ENCODE measurements at regions not wholly inside any gene's neighbourhood (a gene's known extent, or its start where the extent isn't known, plus 50 kb on each side); places are given as distances from the start of the nearest gene placed in this dataset.

DNA sequence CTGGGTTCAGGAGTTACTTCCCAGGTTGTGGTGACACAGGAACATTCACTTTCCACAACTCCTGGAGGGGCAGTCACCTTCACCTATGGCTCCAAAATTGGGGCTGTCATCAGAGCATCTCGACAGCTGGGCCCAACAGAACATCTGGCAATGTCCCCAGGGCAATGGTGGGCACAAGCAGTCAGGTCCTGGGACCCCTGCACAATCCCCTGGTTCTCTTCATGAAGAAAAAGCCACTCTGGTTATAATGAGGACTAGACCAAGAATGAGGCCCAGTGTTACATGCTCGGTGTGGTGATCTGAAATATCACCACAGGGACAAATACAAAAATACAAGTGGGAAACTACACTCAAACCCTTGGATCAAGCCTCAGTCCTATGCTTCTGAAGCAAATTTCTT lies 89.0 kb upstream of the VPREB1 start:
- Histone ChIP-seq H3K4me1 (no peaks in the 10 kb centered on the region), H3K36me3 (no peaks in the 10 kb centered on the region), H3K27ac (no peak overlapping the region), H3K27me3 (peaks cover 0 to 2% (median 0%) of the 10 kb centered on the region in 3 donors), H3K9me3 (no peaks in the 10 kb centered on the region), H3K4me3 (no peak overlapping the region)
- TF ChIP-seq POLR2A (IDR thresholded peaks at IDR 0.05) (no peak), POLR2AphosphoS5 (IDR thresholded peaks at IDR 0.05) (no peak), EP300 (IDR thresholded peaks at IDR 0.05) (no peak)
- TF ChIP-seq, protein P1, sequence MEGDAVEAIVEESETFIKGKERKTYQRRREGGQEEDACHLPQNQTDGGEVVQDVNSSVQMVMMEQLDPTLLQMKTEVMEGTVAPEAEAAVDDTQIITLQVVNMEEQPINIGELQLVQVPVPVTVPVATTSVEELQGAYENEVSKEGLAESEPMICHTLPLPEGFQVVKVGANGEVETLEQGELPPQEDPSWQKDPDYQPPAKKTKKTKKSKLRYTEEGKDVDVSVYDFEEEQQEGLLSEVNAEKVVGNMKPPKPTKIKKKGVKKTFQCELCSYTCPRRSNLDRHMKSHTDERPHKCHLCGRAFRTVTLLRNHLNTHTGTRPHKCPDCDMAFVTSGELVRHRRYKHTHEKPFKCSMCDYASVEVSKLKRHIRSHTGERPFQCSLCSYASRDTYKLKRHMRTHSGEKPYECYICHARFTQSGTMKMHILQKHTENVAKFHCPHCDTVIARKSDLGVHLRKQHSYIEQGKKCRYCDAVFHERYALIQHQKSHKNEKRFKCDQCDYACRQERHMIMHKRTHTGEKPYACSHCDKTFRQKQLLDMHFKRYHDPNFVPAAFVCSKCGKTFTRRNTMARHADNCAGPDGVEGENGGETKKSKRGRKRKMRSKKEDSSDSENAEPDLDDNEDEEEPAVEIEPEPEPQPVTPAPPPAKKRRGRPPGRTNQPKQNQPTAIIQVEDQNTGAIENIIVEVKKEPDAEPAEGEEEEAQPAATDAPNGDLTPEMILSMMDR (IDR thresholded peaks at IDR 0.05) = no peak
- intact Hi-C loops (cut with DNase I) = no loop called here
- no peak for DNase-seq
- WGBS, 2 donors = 54 to 77% methylated on average over 2 of the region's 2 CpGs

DNA sequence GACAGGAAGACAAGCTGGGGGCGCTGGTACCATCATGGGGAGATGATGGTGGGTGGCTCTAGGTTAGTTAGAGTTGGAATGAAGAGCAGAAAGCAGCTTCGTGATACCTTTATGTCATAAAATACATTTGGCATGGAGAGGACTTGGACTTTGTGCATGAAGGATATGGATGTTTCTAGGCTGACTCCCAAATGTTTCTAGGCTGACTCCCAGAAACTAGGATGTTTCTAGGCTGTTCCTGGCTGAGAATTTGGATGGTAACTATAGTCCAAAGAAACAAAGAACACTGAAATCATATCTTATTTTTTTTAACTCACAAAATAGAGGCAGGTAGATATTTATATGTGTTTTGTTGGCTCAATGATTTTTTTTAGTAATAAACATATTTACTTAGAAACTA lies 89.4 kb upstream of the VPREB1 start:
- H3K27me3 ChIP-seq = peaks cover 0 to 6% (median 0%) of the 10 kb centered on the region in 3 donors
- no peak for TF ChIP-seq POLR2A (IDR thresholded peaks at IDR 0.05)
- no peak for TF ChIP-seq EP300 (IDR thresholded peaks at IDR 0.05)
- no peak for TF ChIP-seq POLR2AphosphoS5 (IDR thresholded peaks at IDR 0.05)
- TF ChIP-seq, protein P1 (IDR thresholded peaks at IDR 0.05) = no peak
- H3K9me3 ChIP-seq = no peaks in the 10 kb centered on the region
- DNase-seq = no peak
- no peak overlapping the region for H3K4me3 ChIP-seq
- H3K4me1 ChIP-seq = no peaks in the 10 kb centered on the region
- H3K36me3 ChIP-seq = no peaks in the 10 kb centered on the region
- intact Hi-C loops (cut with DNase I) = no loop called here
- 25 to 56% methylated on average over 2 of the region's 2 CpGs for WGBS, 2 donors
- peak overlapping the region in 1 of 4 donors; percentile 5 for H3K27ac ChIP-seq

DNA sequence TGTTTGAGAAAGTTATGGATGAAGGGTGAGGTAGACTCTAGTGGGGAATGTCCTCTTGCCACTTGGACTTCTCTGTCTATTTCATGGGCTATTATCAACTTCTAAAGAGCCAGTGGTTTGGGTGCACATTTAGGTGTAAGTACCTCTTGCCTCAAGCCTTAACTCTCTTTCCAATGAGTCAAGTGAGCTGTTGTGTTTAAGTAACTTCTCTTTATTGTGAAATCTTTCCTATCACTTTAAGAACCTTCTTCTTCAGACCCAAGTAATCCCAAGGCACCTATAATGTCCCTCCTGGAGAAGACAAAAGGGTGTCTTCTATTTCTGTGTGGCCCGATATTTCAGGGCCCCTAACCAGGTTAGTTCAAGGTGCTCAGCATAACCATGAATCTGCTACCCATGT lies 90.5 kb upstream of the VPREB1 start:
- Histone ChIP-seq H3K4me3 (no peak overlapping the region), H3K27ac (no peak overlapping the region), H3K27me3 (peaks cover 0 to 10% (median 0%) of the 10 kb centered on the region in 3 donors), H3K36me3 (no peaks in the 10 kb centered on the region), H3K4me1 (no peaks in the 10 kb centered on the region), H3K9me3 (no peaks in the 10 kb centered on the region)
- DNase-seq = no peak
- intact Hi-C loops (cut with DNase I) = no loop called here
- TF ChIP-seq EP300 (IDR thresholded peaks at IDR 0.05) (no peak), POLR2A (IDR thresholded peaks at IDR 0.05) (no peak), POLR2AphosphoS5 (IDR thresholded peaks at IDR 0.05) (no peak)
- TF ChIP-seq, protein P1 (IDR thresholded peaks at IDR 0.05) = no peak
- WGBS, 2 donors = 81 to 88% methylated on average over 1 of the region's 1 CpG

DNA sequence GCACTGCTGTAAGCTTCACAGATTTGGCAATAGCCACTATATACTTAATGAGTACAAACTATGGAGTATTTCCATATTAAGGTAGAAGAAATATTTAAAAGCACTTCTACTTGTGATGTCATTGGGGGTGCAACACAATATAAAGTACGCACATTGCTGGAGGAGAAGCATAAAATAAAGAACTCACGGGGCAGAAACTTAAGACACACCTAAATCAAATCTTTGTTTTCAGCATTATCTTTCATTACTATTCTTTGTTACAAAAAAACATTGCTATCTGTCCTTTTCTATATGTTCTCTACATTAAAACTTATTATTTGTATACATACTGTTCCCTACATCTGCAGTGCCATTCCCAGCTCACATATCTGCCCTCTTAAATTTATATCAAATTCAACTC lies 93.3 kb upstream of the VPREB1 start:
- no peaks in the 10 kb centered on the region for H3K36me3 ChIP-seq
- no peak overlapping the region for H3K4me3 ChIP-seq
- no peak for DNase-seq
- no peaks in the 10 kb centered on the region for H3K4me1 ChIP-seq
- no peak overlapping the region for H3K27ac ChIP-seq
- intact Hi-C loops (cut with DNase I) = no loop called here
- H3K9me3 ChIP-seq = no peaks in the 10 kb centered on the region
- 80 to 86% methylated on average over 2 of the region's 2 CpGs for WGBS, 2 donors
- peaks cover 0 to 18% (median 0%) of the 10 kb centered on the region in 3 donors for H3K27me3 ChIP-seq
- TF ChIP-seq EP300 (IDR thresholded peaks at IDR 0.05) = no peak

DNA sequence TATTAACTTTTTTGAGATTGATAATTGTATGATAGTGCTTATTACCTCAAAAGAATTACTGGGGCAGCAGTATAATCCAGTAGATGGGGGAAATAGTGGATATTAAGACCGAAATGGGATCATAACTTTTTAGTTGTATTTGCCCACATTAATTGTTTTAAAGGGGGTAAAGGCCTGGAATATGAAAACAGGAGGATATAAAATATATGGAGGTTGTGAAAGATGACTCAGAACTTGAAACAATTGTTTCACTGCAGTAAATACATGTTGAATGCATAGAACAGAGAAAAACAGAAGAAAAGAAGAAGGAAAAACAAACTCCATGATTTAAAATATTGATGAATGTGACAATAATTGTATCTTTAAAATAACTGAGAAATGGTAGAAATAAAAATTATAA lies 94.1 kb upstream of the VPREB1 start:
- DNase-seq = no peak
- H3K4me3 ChIP-seq = no peak overlapping the region
- peaks cover 0 to 18% (median 0%) of the 10 kb centered on the region in 3 donors for H3K27me3 ChIP-seq
- 24 to 76% methylated on average over 1 of the region's 1 CpG for WGBS, 2 donors
- H3K9me3 ChIP-seq = no peaks in the 10 kb centered on the region
- no peak overlapping the region for H3K27ac ChIP-seq
- H3K4me1 ChIP-seq = no peaks in the 10 kb centered on the region
- no peaks in the 10 kb centered on the region for H3K36me3 ChIP-seq
- intact Hi-C loops (cut with DNase I) = no loop called here
- TF ChIP-seq, protein P1 (IDR thresholded peaks at IDR 0.05) = no peak
- no peak for TF ChIP-seq POLR2AphosphoS5 (IDR thresholded peaks at IDR 0.05)
- no peak for TF ChIP-seq POLR2A (IDR thresholded peaks at IDR 0.05)
- TF ChIP-seq EP300 (IDR thresholded peaks at IDR 0.05) = no peak

Measured in sigmoid colon (tissue), 6 donors.